ENCODE measurements at regions not wholly inside any gene's neighbourhood (a gene's known extent, or its start where the extent isn't known, plus 50 kb on each side); places are given as distances from the start of the nearest gene placed in this dataset.

DNA sequence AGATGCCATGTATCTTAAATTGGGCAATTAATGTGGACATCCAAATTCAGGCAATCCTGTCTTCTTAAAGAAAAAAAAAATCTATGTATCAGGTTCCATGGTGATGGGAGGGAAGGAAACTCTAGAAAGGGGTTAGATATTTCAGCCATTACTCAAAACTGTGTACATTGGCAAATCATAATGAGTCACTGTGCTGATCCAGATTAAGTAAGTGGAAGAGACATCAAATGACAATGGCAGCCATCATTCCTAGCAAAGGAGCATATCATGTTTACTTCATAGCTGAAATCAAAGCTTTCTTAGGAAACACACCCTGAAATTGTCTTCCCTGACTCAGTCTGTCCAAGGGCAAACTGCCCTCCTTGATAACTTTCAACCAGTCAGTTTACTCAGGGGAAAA, 713.3 kb upstream of the GBE1 start:
- Histone ChIP-seq H3K4me3 (no peak overlapping the region), H3K36me3 (no peaks in the 10 kb centered on the region), H3K9me3 (no peaks in the 10 kb centered on the region), H3K27me3 (no peaks in the 10 kb centered on the region), H3K27ac (no peak overlapping the region), H3K4me1 (no peaks in the 10 kb centered on the region)
- DNase-seq = no peak
- intact Hi-C loops (cut with DNase I; ENCODE audit: low total_unique reads) = no loop called here
- in situ Hi-C loops (cut with MboI; ENCODE audit: low sequenced_read_pairs in 4 of 4) = no loop called here
- no peak for TF ChIP-seq POLR2A (IDR thresholded peaks at IDR 0.05)
- TF ChIP-seq, protein P1, sequence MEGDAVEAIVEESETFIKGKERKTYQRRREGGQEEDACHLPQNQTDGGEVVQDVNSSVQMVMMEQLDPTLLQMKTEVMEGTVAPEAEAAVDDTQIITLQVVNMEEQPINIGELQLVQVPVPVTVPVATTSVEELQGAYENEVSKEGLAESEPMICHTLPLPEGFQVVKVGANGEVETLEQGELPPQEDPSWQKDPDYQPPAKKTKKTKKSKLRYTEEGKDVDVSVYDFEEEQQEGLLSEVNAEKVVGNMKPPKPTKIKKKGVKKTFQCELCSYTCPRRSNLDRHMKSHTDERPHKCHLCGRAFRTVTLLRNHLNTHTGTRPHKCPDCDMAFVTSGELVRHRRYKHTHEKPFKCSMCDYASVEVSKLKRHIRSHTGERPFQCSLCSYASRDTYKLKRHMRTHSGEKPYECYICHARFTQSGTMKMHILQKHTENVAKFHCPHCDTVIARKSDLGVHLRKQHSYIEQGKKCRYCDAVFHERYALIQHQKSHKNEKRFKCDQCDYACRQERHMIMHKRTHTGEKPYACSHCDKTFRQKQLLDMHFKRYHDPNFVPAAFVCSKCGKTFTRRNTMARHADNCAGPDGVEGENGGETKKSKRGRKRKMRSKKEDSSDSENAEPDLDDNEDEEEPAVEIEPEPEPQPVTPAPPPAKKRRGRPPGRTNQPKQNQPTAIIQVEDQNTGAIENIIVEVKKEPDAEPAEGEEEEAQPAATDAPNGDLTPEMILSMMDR (IDR thresholded peaks at IDR 0.05 in 4 of 5, conservative IDR thresholded peaks at IDR 0.05 in 1 of 5) = no peak
- no peak for ATAC-seq

DNA sequence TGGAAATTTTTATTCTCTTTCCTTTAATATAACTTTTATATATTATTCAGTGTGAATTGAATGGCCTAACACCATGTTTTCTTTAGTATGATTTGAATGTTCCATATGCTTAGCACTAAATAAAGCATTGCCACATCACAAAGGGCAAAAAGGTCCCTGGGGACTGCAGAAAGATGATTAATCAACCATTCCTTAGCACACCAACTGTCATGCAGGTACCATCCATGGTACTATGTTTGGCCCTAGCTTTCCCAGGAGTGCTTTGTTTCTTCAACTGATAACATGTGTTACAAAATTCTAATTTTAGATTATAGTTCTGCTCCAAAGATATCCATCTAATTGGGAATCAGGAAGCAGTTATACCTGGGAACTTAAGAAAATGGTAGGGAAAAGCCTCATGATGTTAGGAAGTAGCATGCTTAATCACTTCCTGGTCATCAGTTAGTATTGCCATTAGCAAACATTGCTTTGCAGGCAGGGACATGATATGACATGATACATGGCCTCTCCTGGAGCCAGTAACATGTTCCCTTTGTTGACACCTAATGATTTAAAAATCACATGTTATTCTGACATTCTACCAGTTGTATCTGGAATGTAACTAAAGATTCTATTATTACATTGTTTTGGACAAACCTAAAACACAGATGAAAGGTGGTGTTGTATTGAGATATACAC, 712.6 kb upstream of the GBE1 start:
- intact Hi-C loops (cut with DNase I; ENCODE audit: low total_unique reads) = no loop called here
- in situ Hi-C loops (cut with MboI; ENCODE audit: low sequenced_read_pairs in 4 of 4) = no loop called here

DNA sequence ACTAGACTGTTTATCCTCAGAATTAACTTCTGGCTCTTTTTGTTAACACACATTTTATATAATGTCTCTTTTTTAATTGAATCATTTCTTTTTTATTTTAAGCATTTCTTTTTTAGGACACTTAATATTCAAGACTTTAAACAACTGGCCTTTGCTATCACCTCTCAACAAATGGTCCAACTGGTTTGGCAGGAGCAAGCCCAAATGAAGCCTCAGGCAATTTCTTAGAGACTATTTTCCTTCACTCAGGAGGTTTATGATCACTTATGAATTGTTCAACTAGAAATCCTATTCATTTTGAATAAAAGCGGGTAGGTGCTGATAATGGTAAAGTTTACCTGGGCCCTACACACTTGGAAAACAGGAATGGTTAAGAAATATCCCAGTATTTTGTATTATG, 705.6 kb upstream of the GBE1 start:
- in situ Hi-C loops (cut with MboI; ENCODE audit: low sequenced_read_pairs in 4 of 4) = no loop called here
- Histone ChIP-seq H3K9me3 (no peaks in the 10 kb centered on the region), H3K27me3 (no peaks in the 10 kb centered on the region), H3K27ac (no peak overlapping the region), H3K36me3 (no peaks in the 10 kb centered on the region), H3K4me1 (no peaks in the 10 kb centered on the region), H3K4me3 (no peak overlapping the region)
- DNase-seq = no peak
- intact Hi-C loops (cut with DNase I; ENCODE audit: low total_unique reads) = no loop called here
- no peak for TF ChIP-seq POLR2A (IDR thresholded peaks at IDR 0.05)
- TF ChIP-seq, protein P1 (IDR thresholded peaks at IDR 0.05 in 4 of 5, conservative IDR thresholded peaks at IDR 0.05 in 1 of 5) = no peak
- ATAC-seq = no peak

More for the DNA sequence above, 712.6 kb upstream of the GBE1 start:
- Histone ChIP-seq H3K36me3 (no peaks in the 10 kb centered on the region), H3K4me1 (no peaks in the 10 kb centered on the region), H3K27ac (no peak overlapping the region), H3K4me3 (no peak overlapping the region), H3K27me3 (no peaks in the 10 kb centered on the region), H3K9me3 (no peaks in the 10 kb centered on the region)
- TF ChIP-seq, protein P1 (IDR thresholded peaks at IDR 0.05 in 4 of 5, conservative IDR thresholded peaks at IDR 0.05 in 1 of 5) = no peak
- no peak for TF ChIP-seq POLR2A (IDR thresholded peaks at IDR 0.05)
- no peak for DNase-seq
- no peak for ATAC-seq

DNA sequence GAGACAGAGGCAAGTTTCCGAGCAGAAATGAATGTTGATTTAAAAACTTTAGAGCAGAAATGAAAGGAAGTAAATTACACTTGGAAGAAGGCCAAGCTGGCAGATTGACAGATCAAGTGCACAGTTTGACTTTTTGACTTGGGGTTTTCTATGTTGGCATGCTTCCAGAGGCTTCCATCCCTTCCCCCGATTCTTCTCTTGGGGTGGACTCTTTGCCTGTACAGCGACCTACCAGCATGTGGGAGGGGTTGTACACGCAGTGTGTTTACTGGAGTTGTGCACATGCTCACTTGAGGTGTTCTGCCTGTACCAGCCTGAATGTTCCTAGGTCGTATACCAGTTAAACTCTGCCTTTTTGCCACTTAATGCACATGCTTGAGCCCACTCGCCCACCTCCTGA, 701.5 kb upstream of the GBE1 start:
- TF ChIP-seq, protein P1 (IDR thresholded peaks at IDR 0.05 in 4 of 5, conservative IDR thresholded peaks at IDR 0.05 in 1 of 5) = no peak
- no peak for TF ChIP-seq POLR2A (IDR thresholded peaks at IDR 0.05)
- in situ Hi-C loops (cut with MboI; ENCODE audit: low sequenced_read_pairs in 4 of 4) (no loop called here), intact Hi-C loops (cut with DNase I; ENCODE audit: low total_unique reads) (no loop called here)
- ATAC-seq = no peak
- Histone ChIP-seq H3K4me3 (no peak overlapping the region), H3K36me3 (no peaks in the 10 kb centered on the region), H3K9me3 (no peaks in the 10 kb centered on the region), H3K27ac (no peak overlapping the region), H3K27me3 (no peaks in the 10 kb centered on the region), H3K4me1 (no peaks in the 10 kb centered on the region)
- DNase-seq = no peak
